ENCODE measurements at regions not wholly inside any gene's neighbourhood (a gene's known extent, or its start where the extent isn't known, plus 50 kb on each side); places are given as distances from the start of the nearest gene placed in this dataset.

- DNase-seq = no peak
Observed at GRCh38 chr18:76252880-76253279, 242.2 kb downstream of the ZNF516 start.

GRCh38 chr18:76252139-76252538, 242.9 kb downstream of the ZNF516 start:
- no peak for DNase-seq

GRCh38 chr18:76251691-76252090, 243.4 kb downstream of the ZNF516 start:
- no peak for DNase-seq

GRCh38 chr18:76246590-76246989, 248.5 kb downstream of the ZNF516 start:
- DNase-seq = no peak

- no peak for DNase-seq
Observed at GRCh38 chr18:76234676-76235060, 260.4 kb downstream of the ZNF516 start.

- DNase-seq = no peak
Observed at GRCh38 chr18:76233876-76234675, 261.0 kb downstream of the ZNF516 start.

GRCh38 chr18:76233406-76233805, 261.6 kb downstream of the ZNF516 start:
- no peak for DNase-seq

- DNase-seq = no peak
Observed at GRCh38 chr18:76232779-76233178, 262.3 kb downstream of the ZNF516 start.

- no peak for DNase-seq
Observed at GRCh38 chr18:76232010-76232409, 263.0 kb downstream of the ZNF516 start.

GRCh38 chr18:76231402-76231801, 263.6 kb downstream of the ZNF516 start:
- no peak for DNase-seq

- no peak for DNase-seq
Observed at GRCh38 chr18:76230791-76231190, 264.3 kb downstream of the ZNF516 start.

GRCh38 chr18:76228716-76229115, 266.3 kb downstream of the ZNF516 start:
- DNase-seq = no peak

- DNase-seq = no peak
Observed at GRCh38 chr18:76227759-76228158, 267.3 kb downstream of the ZNF516 start.

GRCh38 chr18:76223403-76223802, 271.6 kb downstream of the ZNF516 start:
- no peak for DNase-seq

- DNase-seq = no peak
Observed at GRCh38 chr18:76219023-76219422, 276.0 kb downstream of the ZNF516 start.

- DNase-seq = no peak
Observed at GRCh38 chr18:76216096-76216495, 278.9 kb downstream of the ZNF516 start.

- DNase-seq = no peak
Observed at GRCh38 chr18:76213991-76214390, 281.1 kb downstream of the ZNF516 start.

- DNase-seq = peak; percentile 6
Observed at GRCh38 chr18:76212960-76213359, 282.1 kb downstream of the ZNF516 start.

- no peak for DNase-seq
Observed at GRCh38 chr18:76209597-76209996, 285.4 kb downstream of the ZNF516 start.

GRCh38 chr18:76208678-76209306, 286.2 kb downstream of the ZNF516 start:
- peak; percentile 44 for DNase-seq

- DNase-seq = peak; percentile 15
Observed at GRCh38 chr18:76205906-76206305, 289.1 kb downstream of the ZNF516 start.

GRCh38 chr18:76203552-76203951, 291.5 kb downstream of the ZNF516 start:
- no peak for DNase-seq

- no peak for DNase-seq
Observed at GRCh38 chr18:76202322-76202721, 292.7 kb downstream of the ZNF516 start.

GRCh38 chr18:76195601-76196000, 299.4 kb downstream of the ZNF516 start:
- DNase-seq = no peak

GRCh38 chr18:76188097-76188496, 306.9 kb downstream of the ZNF516 start:
- no peak for DNase-seq
